IMR-90 (cell line): ENCODE measurements at regions not wholly inside any gene's neighbourhood (a gene's known extent, or its start where the extent isn't known, plus 50 kb on each side); places are given as distances from the start of the nearest gene placed in this dataset.

Experiments used
- ATAC-seq: fragments of 200-7000 bp; cut with Tn5 transposase; 2 replicates; pipeline ENCODE4 v1.9.1; 2020; ENCODE audit warnings: low read depth, mild to moderate bottlenecking, moderate library complexity
- BruUV-seq: library from RNA; stranded (reverse); fragments of 400-500 nt; replicated peaks from 2 replicates; lab custom pipeline; 2021; lab: Mats Ljungman, UMichigan
- CTCF ChIA-PET: fragments of 300-600 bp; formaldehyde crosslinking; extraction: SDS; loops from one replicate; lab custom pipeline; 2021; ENCODE audit warnings: antibody characterized with exemption; lab: Yijun Ruan, JAX
- POLR2A ChIA-PET: fragments of 300-600 bp; sonication (Branson Sonifier 250); formaldehyde crosslinking; loops from one replicate; lab custom pipeline; 2022; ENCODE audit warnings: antibody characterized with exemption; ENCODE audit not compliant: unreplicated experiment; lab: Charles Lee
- DNase-seq: peaks from one replicate; pipeline ENCODE4 v3.0.0; 2013
- H2AFZ ChIP-seq: replicated peaks from 2 replicates; pipeline ENCODE3; 2013; ENCODE audit warnings: low read length, mild to moderate bottlenecking; ENCODE audit not compliant: poor library complexity
- H2AK5ac ChIP-seq: 2 replicates; pipeline ENCODE4 v1.6.1; 2013; ENCODE audit warnings: low read depth, low read length, inconsistent platforms
- H2AK9ac ChIP-seq: replicated peaks from 2 replicates; pipeline ENCODE3; 2013; ENCODE audit warnings: mild to moderate bottlenecking, low read depth, low read length, moderate library complexity; ENCODE audit not compliant: poor library complexity
- H2BK120ac ChIP-seq: 2 replicates; pipeline ENCODE4 v1.6.1; 2013; ENCODE audit warnings: low read depth, low read length, inconsistent platforms
- H2BK15ac ChIP-seq: 3 replicates; pipeline ENCODE4 v1.6.1; 2013; ENCODE audit warnings: low read depth, low read length, inconsistent platforms
- H2BK20ac ChIP-seq: 2 replicates; pipeline ENCODE4 v1.6.1; 2013; ENCODE audit warnings: low read depth, mild to moderate bottlenecking, inconsistent platforms, low read length, moderate library complexity
- H2BK5ac ChIP-seq: 2 replicates; pipeline ENCODE4 v1.6.1; 2013; ENCODE audit warnings: mild to moderate bottlenecking, low read depth, low read length, inconsistent platforms; ENCODE audit not compliant: poor library complexity, severe bottlenecking
- H3K14ac ChIP-seq: replicated peaks from 2 replicates; pipeline ENCODE4 v1.6.1; 2013; ENCODE audit warnings: low read depth, low read length, inconsistent platforms
- H3K18ac ChIP-seq: 2 replicates; pipeline ENCODE4 v1.6.1; 2013; ENCODE audit warnings: low read depth, low read length, control low read depth
- H3K23ac ChIP-seq: 2 replicates; pipeline ENCODE4 v1.6.1; 2013; ENCODE audit warnings: low read depth, low read length, inconsistent platforms
- H3K27ac ChIP-seq: 2 replicates; pipeline ENCODE4 v1.5.1; 2013; ENCODE audit warnings: mild to moderate bottlenecking, control low read depth, low read length; ENCODE audit not compliant: insufficient read depth
- H3K27me3 ChIP-seq: 2 replicates; pipeline ENCODE4 v1.6.1; 2013; ENCODE audit warnings: low read length; ENCODE audit not compliant: control insufficient read depth, insufficient read depth
- H3K36me3 ChIP-seq: 2 replicates; pipeline ENCODE4 v1.6.1; 2013; ENCODE audit warnings: low read length, mixed read lengths; ENCODE audit not compliant: control insufficient read depth, insufficient read depth
- H3K4ac ChIP-seq: 2 replicates; pipeline ENCODE4 v1.6.1; 2013; ENCODE audit warnings: low read depth, low read length, inconsistent platforms
- H3K4me1 ChIP-seq: 2 replicates; pipeline ENCODE4 v1.6.1; 2013; ENCODE audit warnings: low read length, mixed read lengths; ENCODE audit not compliant: control insufficient read depth, insufficient read depth
- H3K4me2 ChIP-seq: 2 replicates; pipeline ENCODE4 v1.6.1; 2013; ENCODE audit warnings: low read depth, mild to moderate bottlenecking, control low read depth, low read length, moderate library complexity
- H3K4me3 ChIP-seq: 2 replicates; pipeline ENCODE4 v1.5.1; 2013; ENCODE audit warnings: low read depth, mild to moderate bottlenecking, control low read depth, low read length, moderate library complexity; ENCODE audit not compliant: insufficient read depth
- H3K56ac ChIP-seq: 2 replicates; pipeline ENCODE4 v1.6.1; 2013; ENCODE audit warnings: low read length, inconsistent platforms; ENCODE audit not compliant: insufficient read depth; ENCODE audit errors: extremely low read depth
- H3K79me1 ChIP-seq, 2 experiments: 2 replicates each; pipeline ENCODE4 v1.6.1; 2013; ENCODE audit warnings: low read length in 2 of 2, inconsistent platforms in 1 of 2, low read depth in 1 of 2
- H3K9ac ChIP-seq: 2 replicates; pipeline ENCODE4 v1.6.1; 2013; ENCODE audit warnings: low read depth, low read length, control low read depth
- H3K9me1 ChIP-seq: 2 replicates; pipeline ENCODE4 v1.6.1; 2013; ENCODE audit warnings: low read length, inconsistent platforms; ENCODE audit not compliant: insufficient read depth
- H3K9me3 ChIP-seq: 2 replicates; pipeline ENCODE4 v1.6.1; 2013; ENCODE audit warnings: low read length; ENCODE audit not compliant: control insufficient read depth, insufficient read depth
- H4K20me1 ChIP-seq: 2 replicates; pipeline ENCODE4 v1.6.1; 2013; ENCODE audit warnings: low read length, inconsistent platforms; ENCODE audit not compliant: insufficient read depth
- H4K5ac ChIP-seq: 2 replicates; pipeline ENCODE4 v1.6.1; 2013; ENCODE audit warnings: mild to moderate bottlenecking, low read depth, low read length, control low read depth
- H4K8ac ChIP-seq, 2 experiments: 2 replicates each; pipeline ENCODE4 v1.6.1; 2013; ENCODE audit warnings: low read depth in 2 of 2, low read length in 2 of 2, control low read depth in 1 of 2, inconsistent platforms in 1 of 2
- H4K91ac ChIP-seq: 2 replicates; pipeline ENCODE4 v1.6.1; 2013; ENCODE audit warnings: low read depth, low read length, inconsistent platforms; ENCODE audit not compliant: insufficient read depth
- BHLHE40 ChIP-seq: fragments of 150-350 bp; IDR thresholded peaks from 2 replicates; pipeline ENCODE4 v1.6.1; 2016; ENCODE audit warnings: mild to moderate bottlenecking, low read depth, low read length
- MAZ ChIP-seq: IDR thresholded peaks from 2 replicates; pipeline ENCODE4 v1.6.1; 2012; ENCODE audit warnings: low read depth, mild to moderate bottlenecking, low read length, improper control_type of control experiment, moderate library complexity, borderline replicate concordance
- RFX5 ChIP-seq: IDR thresholded peaks from 2 replicates; pipeline ENCODE4 v1.8.0; 2012; ENCODE audit warnings: low read depth, mild to moderate bottlenecking, low read length, moderate library complexity
- USF2 ChIP-seq: fragments of 150-350 bp; IDR thresholded peaks from 2 replicates; pipeline ENCODE4 v1.6.1; 2017; ENCODE audit warnings: mild to moderate bottlenecking, antibody characterized with exemption, low read length, low read depth
- whole genome bisulfite sequencing, 2 experiments: methylation state at CpG; one replicate each; pipeline versions ENCODE4 v1.1.5 to v1.1.7; 2013; ENCODE audit warnings: missing lambda C conversion rate in 2 of 2; ENCODE audit not compliant: insufficient read length in 1 of 2; ENCODE audit errors: extremely low coverage in 2 of 2; 5-methylcytosine and 5-hydroxymethylcytosine counted together
- dilution Hi-C: fragments of 300-500 bp; cut with HindIII; formaldehyde crosslinking; loops from one replicate; pipeline ENCODE4 v1.14.3; 2018; ENCODE audit warnings: low sequenced_read_pairs; ENCODE audit not compliant: unreplicated experiment
- in situ Hi-C: fragments of 300-500 bp; cut with MboI; formaldehyde crosslinking; loops from 3 replicates; pipeline ENCODE4 v1.14.3; 2019; ENCODE audit warnings: low sequenced_read_pairs, inconsistent platforms, mixed read lengths
- intact Hi-C: fragments of 100-400 bp; cut with micrococcal nuclease; formaldehyde crosslinking; loops from 2 replicates; pipeline ENCODE4 v1.10.0; 2022

DNA sequence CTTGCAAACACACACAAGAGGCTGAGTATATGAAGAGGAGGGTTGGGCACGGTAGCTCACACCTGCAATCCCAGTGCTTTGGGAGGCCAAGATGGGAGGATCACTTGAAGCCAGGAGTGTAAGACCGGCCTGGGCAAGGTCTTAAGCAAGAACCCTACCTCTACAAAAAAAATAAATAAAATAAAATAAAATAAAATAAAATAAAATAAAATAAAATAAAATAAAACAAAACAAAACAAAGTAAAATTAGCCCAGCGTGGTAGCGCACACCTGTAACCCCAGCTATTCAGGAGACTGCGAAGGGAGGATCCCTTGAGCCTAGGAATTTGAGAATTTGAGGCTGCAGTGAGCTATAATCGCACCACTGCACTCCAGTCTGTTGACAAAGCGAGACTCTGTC is 337.9 kb downstream of the SHANK2 start:
- ATAC-seq (no peak), DNase-seq (no peak)
- Histone ChIP-seq H3K79me1 (no peaks in the 10 kb centered on the region), H3K9ac (no peak overlapping the region), H4K91ac (no peak overlapping the region), H3K4me3 (no peak overlapping the region), H2BK5ac (no peak overlapping the region), H3K4ac (no peak overlapping the region), H2AFZ (no peak overlapping the region), H3K14ac (no peak overlapping the region), H3K4me1 (no peaks in the 10 kb centered on the region), H3K56ac (no peak overlapping the region), H4K8ac (no peak overlapping the region), H3K27me3 (no peaks in the 10 kb centered on the region), H3K18ac (no peak overlapping the region), H4K5ac (no peak overlapping the region), H4K20me1 (no peaks in the 10 kb centered on the region), H2BK120ac (no peak overlapping the region), H3K9me3 (no peaks in the 10 kb centered on the region), H2BK15ac (no peak overlapping the region), H3K27ac (no peak overlapping the region), H2AK9ac (no peak overlapping the region), H3K23ac (no peak overlapping the region), H2BK20ac (no peak overlapping the region), H3K9me1 (no peaks in the 10 kb centered on the region), H3K4me2 (no peak overlapping the region), H2AK5ac (no peak overlapping the region), H3K36me3 (no peaks in the 10 kb centered on the region)
- intact Hi-C loops (no loop called here), dilution Hi-C loops (no loop called here), in situ Hi-C loops (no loop called here)
- POLR2A ChIA-PET, result no interaction called here
- CTCF ChIA-PET, result interaction anchor here (0.6 to 1.5 kb wide), 2 partner anchors 35 to 502 kb away, joined by 3 to 4 read pairs; no protein-coding TSS in a partner anchor
- TF ChIP-seq MAZ (no peak), BHLHE40 (no peak), RFX5 (no peak), USF2 (no peak)
- WGBS, 2 experiments, result no CpG with 5 or more reads among the region's 7 CpGs
- no TSS peak for BruUV-seq
